ENCODE measurements at regions not wholly inside any gene's neighbourhood (a gene's known extent, or its start where the extent isn't known, plus 50 kb on each side); places are given as distances from the start of the nearest gene placed in this dataset.

GRCh38 chr2:106037932-106038331 is 156.2 kb downstream of the UXS1 start:
- no peak for FAIRE-seq
- intact Hi-C loops (cut with DNase I) = no loop called here

GRCh38 chr2:106037262-106037661 is 156.8 kb downstream of the UXS1 start:
- intact Hi-C loops (cut with DNase I) = no loop called here
- Histone ChIP-seq H3K4me1 (ENCODE audit: control insufficient read depth in 2 of 3, insufficient read depth in 2 of 3, low read depth in 1 of 3, low read length in 3 of 3) (no peaks in the 10 kb centered on the region), H3K27me3 (ENCODE audit: control insufficient read depth, insufficient read depth, low read length) (no peaks in the 10 kb centered on the region), H3K36me3 (ENCODE audit: control insufficient read depth in 2 of 3, insufficient read depth in 3 of 3, low read length in 3 of 3) (no peaks in the 10 kb centered on the region), H3K9ac (ENCODE audit: low read length in 3 of 3) (no peak overlapping the region), H3K4me3 (ENCODE audit: low read length in 3 of 3) (no peak overlapping the region), H3K27ac (ENCODE audit: low read depth in 2 of 2, low read length in 2 of 2) (no peak overlapping the region), H3K9me3 (ENCODE audit: control insufficient read depth in 2 of 3, insufficient read depth in 1 of 3, low read length in 3 of 3) (peaks cover 0 to 6% (median 0%) of the 10 kb centered on the region in 3 donors)
- no peak for TF ChIP-seq CTCF (IDR thresholded peaks at IDR 0.05; ENCODE audit: borderline replicate concordance, extremely low read depth, insufficient read depth)
- FAIRE-seq (no peak), DNase-seq (no peak)

More at GRCh38 chr2:106037932-106038331, 156.2 kb downstream of the UXS1 start:
- Histone ChIP-seq H3K36me3 (ENCODE audit: control insufficient read depth in 2 of 3, insufficient read depth in 3 of 3, low read length in 3 of 3) (no peaks in the 10 kb centered on the region), H3K9me3 (ENCODE audit: control insufficient read depth in 2 of 3, insufficient read depth in 1 of 3, low read length in 3 of 3) (peaks cover 0 to 3% (median 0%) of the 10 kb centered on the region in 3 donors), H3K4me1 (ENCODE audit: control insufficient read depth in 2 of 3, insufficient read depth in 2 of 3, low read depth in 1 of 3, low read length in 3 of 3) (no peaks in the 10 kb centered on the region), H3K27ac (ENCODE audit: low read depth in 2 of 2, low read length in 2 of 2) (no peak overlapping the region), H3K4me3 (ENCODE audit: low read length in 3 of 3) (no peak overlapping the region), H3K27me3 (ENCODE audit: control insufficient read depth, insufficient read depth, low read length) (no peaks in the 10 kb centered on the region), H3K9ac (ENCODE audit: low read length in 3 of 3) (no peak overlapping the region)
- no peak for DNase-seq
- no peak for TF ChIP-seq CTCF (IDR thresholded peaks at IDR 0.05; ENCODE audit: borderline replicate concordance, extremely low read depth, insufficient read depth)

DNA sequence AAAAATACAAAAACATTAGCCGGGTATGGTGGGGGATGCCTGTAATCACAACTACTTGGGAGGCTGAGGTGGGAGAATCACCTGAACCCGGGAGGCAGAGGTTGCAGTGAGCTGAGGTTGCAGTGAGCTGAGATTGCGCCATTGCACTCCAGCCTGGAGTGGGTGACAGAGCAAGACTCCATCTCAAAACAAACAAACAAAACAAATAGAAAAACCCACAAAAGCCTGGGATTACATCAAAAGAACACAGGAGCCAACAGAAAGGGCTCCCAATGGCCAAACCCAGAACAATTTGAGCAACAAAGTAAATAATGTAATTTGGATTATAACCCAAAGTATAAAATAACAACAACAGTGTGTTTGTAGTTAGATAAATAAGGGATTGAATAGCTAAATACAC is 159.8 kb downstream of the UXS1 start:
- Histone ChIP-seq H3K4me1 (ENCODE audit: control insufficient read depth in 2 of 3, insufficient read depth in 2 of 3, low read depth in 1 of 3, low read length in 3 of 3) (peaks cover 0 to 7% (median 0%) of the 10 kb centered on the region in 3 donors), H3K36me3 (ENCODE audit: control insufficient read depth in 2 of 3, insufficient read depth in 3 of 3, low read length in 3 of 3) (no peaks in the 10 kb centered on the region), H3K27me3 (ENCODE audit: control insufficient read depth, insufficient read depth, low read length) (no peaks in the 10 kb centered on the region), H3K4me3 (ENCODE audit: low read length in 3 of 3) (no peak overlapping the region), H3K9me3 (ENCODE audit: control insufficient read depth in 2 of 3, insufficient read depth in 1 of 3, low read length in 3 of 3) (peaks cover 0 to 6% (median 0%) of the 10 kb centered on the region in 3 donors), H3K27ac (ENCODE audit: low read depth in 2 of 2, low read length in 2 of 2) (no peak overlapping the region), H3K9ac (ENCODE audit: low read length in 3 of 3) (no peak overlapping the region)
- intact Hi-C loops (cut with DNase I) = no loop called here
- FAIRE-seq (no peak), DNase-seq (no peak)
- TF ChIP-seq CTCF (IDR thresholded peaks at IDR 0.05; ENCODE audit: borderline replicate concordance, extremely low read depth, insufficient read depth) = no peak

DNA sequence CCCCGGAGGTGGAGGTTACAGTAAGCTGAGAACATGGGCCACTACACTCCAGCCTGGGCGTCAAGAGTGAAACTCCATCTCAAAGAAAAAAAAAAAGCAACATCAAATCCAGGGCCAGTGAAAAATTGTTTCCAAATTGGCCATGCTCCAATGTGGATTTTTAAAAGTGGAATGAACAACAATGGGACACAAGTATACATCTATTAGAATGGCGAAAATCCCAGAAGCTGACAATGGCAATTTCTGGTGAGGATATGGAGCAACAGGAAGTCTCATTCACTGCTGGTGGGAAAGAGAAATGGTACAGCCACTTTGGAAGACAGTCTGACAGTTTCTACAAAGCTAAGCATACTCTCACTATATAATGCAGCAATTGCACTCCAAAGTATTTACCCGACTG is 161.4 kb downstream of the UXS1 start:
- no peak for DNase-seq
- Histone ChIP-seq H3K9me3 (ENCODE audit: control insufficient read depth in 2 of 3, insufficient read depth in 1 of 3, low read length in 3 of 3) (peaks cover 0 to 6% (median 0%) of the 10 kb centered on the region in 3 donors), H3K4me3 (ENCODE audit: low read length in 3 of 3) (no peak overlapping the region), H3K9ac (ENCODE audit: low read length in 3 of 3) (no peak overlapping the region), H3K36me3 (ENCODE audit: control insufficient read depth in 2 of 3, insufficient read depth in 3 of 3, low read length in 3 of 3) (no peaks in the 10 kb centered on the region), H3K27me3 (ENCODE audit: control insufficient read depth, insufficient read depth, low read length) (no peaks in the 10 kb centered on the region), H3K27ac (ENCODE audit: low read depth in 2 of 2, low read length in 2 of 2) (no peak overlapping the region), H3K4me1 (ENCODE audit: control insufficient read depth in 2 of 3, insufficient read depth in 2 of 3, low read depth in 1 of 3, low read length in 3 of 3) (peaks cover 0 to 7% (median 0%) of the 10 kb centered on the region in 3 donors)
- intact Hi-C loops (cut with DNase I) = no loop called here
- no peak for FAIRE-seq
- no peak for TF ChIP-seq CTCF (IDR thresholded peaks at IDR 0.05; ENCODE audit: borderline replicate concordance, extremely low read depth, insufficient read depth)

All from kidney (tissue), 13 donors.